ENCODE measurements at regions not wholly inside any gene's neighbourhood (a gene's known extent, or its start where the extent isn't known, plus 50 kb on each side); places are given as distances from the start of the nearest gene placed in this dataset.

DNA sequence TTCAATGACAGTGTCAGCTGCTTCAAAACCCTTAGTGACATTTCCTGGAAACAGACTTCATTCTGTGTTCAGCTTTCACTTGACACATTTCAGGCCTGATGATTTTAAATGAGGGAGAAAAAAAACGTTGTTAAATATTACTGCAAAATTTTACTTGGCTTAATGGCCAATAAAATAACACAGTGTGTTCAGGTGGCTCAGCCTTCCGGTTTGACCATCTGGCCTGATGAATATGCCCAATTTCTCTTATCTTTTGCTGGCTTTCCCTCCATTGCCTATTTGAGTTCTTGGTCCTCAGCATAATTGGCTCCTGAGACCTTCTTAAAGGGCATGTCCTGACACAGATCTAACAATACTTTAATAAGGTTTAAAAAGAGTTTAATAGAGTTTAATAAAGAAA, 462.4 kb downstream of the ADRA2A start:
- CTCF ChIA-PET (ENCODE audit: partially characterized antibody), result no interaction called here
- Histone ChIP-seq H3K36me3 (ENCODE audit: insufficient read depth, low read length) (no peaks in the 10 kb centered on the region), H3K4me3 (ENCODE audit: low read length in 2 of 2) (no peak overlapping the region), H3K27me3 (ENCODE audit: insufficient read depth, low read length) (no peaks in the 10 kb centered on the region), H3K27ac (ENCODE audit: low read depth, low read length) (no peak overlapping the region), H3K4me1 (ENCODE audit: insufficient read depth, low read length) (no peaks in the 10 kb centered on the region), H3K9me3 (ENCODE audit: control insufficient read depth in 1 of 2, low read length in 2 of 2) (no peaks in the 10 kb centered on the region)
- POLR2A ChIA-PET (ENCODE audit: partially characterized antibody), result no interaction called here
- Mint-ChIP-seq H3K27me3 (peaks cover 3 to 8% of the 10 kb centered on the region in 2 donors), H3K27ac (no peak overlapping the region), H3K9me3 (no peaks in the 10 kb centered on the region), H3K36me3 (no peaks in the 10 kb centered on the region), H3K4me1 (no peaks in the 10 kb centered on the region), H3K4me3 (no peak overlapping the region)
- intact Hi-C loops (cut with micrococcal nuclease), result no loop called here
- no peak for DNase-seq

DNA sequence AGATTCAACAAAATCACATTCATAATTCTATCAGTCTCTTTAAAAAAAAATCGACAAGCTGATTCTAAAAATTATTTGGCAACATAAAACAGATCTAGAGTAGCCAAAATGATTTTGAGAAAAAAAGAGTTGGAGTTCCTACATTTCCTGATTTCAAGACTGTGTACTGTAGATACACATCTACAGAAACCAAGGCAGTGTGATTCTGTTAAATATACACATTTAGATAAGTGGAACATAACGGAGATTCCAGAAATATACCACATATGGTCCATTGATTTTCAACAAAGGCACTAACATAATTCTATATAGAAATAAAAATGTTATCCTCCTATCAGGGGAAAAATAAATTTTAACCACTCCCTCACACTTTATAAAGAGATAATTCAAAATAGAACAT, 467.0 kb downstream of the ADRA2A start:
- CTCF ChIA-PET (ENCODE audit: partially characterized antibody), result no interaction called here
- Histone ChIP-seq H3K36me3 (ENCODE audit: insufficient read depth, low read length) (no peaks in the 10 kb centered on the region), H3K27ac (ENCODE audit: low read depth, low read length) (no peak overlapping the region), H3K4me1 (ENCODE audit: insufficient read depth, low read length) (no peaks in the 10 kb centered on the region), H3K9me3 (ENCODE audit: control insufficient read depth in 1 of 2, low read length in 2 of 2) (no peaks in the 10 kb centered on the region), H3K27me3 (ENCODE audit: insufficient read depth, low read length) (no peaks in the 10 kb centered on the region), H3K4me3 (ENCODE audit: low read length in 2 of 2) (no peak overlapping the region)
- Mint-ChIP-seq H3K36me3 (no peaks in the 10 kb centered on the region), H3K27me3 (peaks cover 3% of the 10 kb centered on the region in 2 donors), H3K4me3 (no peak overlapping the region), H3K4me1 (no peaks in the 10 kb centered on the region), H3K27ac (no peak overlapping the region), H3K9me3 (no peaks in the 10 kb centered on the region)
- POLR2A ChIA-PET (ENCODE audit: partially characterized antibody), result no interaction called here
- intact Hi-C loops (cut with micrococcal nuclease), result no loop called here
- no peak for DNase-seq

DNA sequence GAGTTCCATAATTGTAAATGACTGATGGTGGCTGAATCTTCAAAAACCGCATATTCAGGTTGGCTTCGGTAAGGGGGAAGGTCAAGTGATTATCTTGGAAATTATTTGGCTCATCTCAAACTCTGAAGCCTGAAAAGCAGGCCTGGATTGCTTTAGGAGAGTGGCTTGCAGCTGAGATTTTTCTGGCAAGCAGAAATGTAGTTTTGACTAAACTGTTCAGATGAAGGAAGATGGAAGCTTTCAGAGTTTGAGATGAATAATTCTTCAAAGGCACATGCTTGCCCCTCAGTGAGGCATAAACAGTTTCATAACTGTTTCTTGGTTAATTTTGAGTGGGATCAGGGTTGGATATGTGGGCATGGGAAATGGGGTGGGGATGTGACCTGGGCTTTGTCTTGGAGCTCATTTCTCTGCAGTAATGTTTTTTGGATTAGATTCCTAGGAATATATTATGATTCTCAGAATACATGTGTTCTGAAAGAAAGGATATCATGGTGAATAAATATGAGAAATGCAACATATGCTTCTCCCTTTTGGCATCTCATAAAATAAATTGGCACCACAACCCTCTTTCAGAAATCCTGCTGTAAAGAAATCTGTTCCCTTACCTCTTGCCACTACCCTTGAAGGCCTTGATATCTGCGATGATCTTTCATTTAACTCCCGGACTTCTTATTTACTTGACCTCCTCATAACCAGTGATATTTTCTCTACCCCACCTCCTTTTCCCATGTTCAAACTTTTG, 469.2 kb downstream of the ADRA2A start:
- POLR2A ChIA-PET (ENCODE audit: partially characterized antibody), result no interaction called here
- no peaks in the 10 kb centered on the region for H3K27me3 Mint-ChIP-seq
- no peaks in the 10 kb centered on the region for H3K36me3 Mint-ChIP-seq
- Histone ChIP-seq H3K27me3 (ENCODE audit: insufficient read depth, low read length) (no peaks in the 10 kb centered on the region), H3K4me3 (ENCODE audit: low read length in 2 of 2) (no peak overlapping the region), H3K27ac (ENCODE audit: low read depth, low read length) (no peak overlapping the region), H3K36me3 (ENCODE audit: insufficient read depth, low read length) (no peaks in the 10 kb centered on the region), H3K9me3 (ENCODE audit: control insufficient read depth in 1 of 2, low read length in 2 of 2) (no peaks in the 10 kb centered on the region), H3K4me1 (ENCODE audit: insufficient read depth, low read length) (no peaks in the 10 kb centered on the region)
- peaks cover 0 to under 1% (median 0%) of the 10 kb centered on the region in 4 donors for H3K4me1 Mint-ChIP-seq
- CTCF ChIA-PET (ENCODE audit: partially characterized antibody), result no interaction called here
- no peak for DNase-seq
- no peak overlapping the region for H3K27ac Mint-ChIP-seq
- intact Hi-C loops (cut with micrococcal nuclease), result no loop called here
- no peaks in the 10 kb centered on the region for H3K9me3 Mint-ChIP-seq
- H3K4me3 Mint-ChIP-seq, result no peak overlapping the region

DNA sequence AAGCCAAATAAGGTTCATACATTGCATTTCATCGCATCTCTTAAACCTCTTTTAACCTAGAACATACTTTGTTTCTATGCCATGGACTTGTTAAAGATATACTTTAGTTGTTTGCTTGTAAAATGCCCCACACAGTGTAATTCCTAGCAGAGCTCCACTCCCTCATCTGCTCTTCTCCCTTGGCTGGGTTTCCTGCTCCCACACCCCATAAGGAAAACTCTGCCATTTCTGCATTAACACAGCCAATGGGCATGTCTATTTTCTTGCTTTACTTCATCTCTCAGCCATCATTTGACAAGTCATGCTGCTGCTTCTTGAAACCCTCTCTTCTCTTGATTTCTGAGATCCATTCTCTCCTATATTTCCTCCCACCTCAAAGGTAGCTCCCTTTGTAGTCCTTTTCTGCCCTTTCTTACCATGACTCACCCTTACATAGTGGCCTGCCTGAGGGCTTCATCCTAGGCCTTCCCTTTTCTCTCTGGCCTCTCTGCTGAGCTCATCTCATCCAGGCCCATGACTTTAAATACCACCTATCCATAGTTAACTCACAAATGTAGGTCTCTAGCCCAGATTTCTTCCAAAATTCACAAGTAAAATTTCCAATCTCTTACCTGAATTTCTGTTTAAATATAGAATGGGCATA, 471.4 kb downstream of the ADRA2A start:
- Mint-ChIP-seq H3K27me3 (no peaks in the 10 kb centered on the region), H3K4me3 (no peak overlapping the region), H3K27ac (no peak overlapping the region), H3K4me1 (peaks cover 0 to 3% (median 0%) of the 10 kb centered on the region in 4 donors), H3K36me3 (no peaks in the 10 kb centered on the region), H3K9me3 (no peaks in the 10 kb centered on the region)
- Histone ChIP-seq H3K4me3 (ENCODE audit: low read length in 2 of 2) (no peak overlapping the region), H3K27me3 (ENCODE audit: insufficient read depth, low read length) (no peaks in the 10 kb centered on the region), H3K4me1 (ENCODE audit: insufficient read depth, low read length) (no peaks in the 10 kb centered on the region), H3K9me3 (ENCODE audit: control insufficient read depth in 1 of 2, low read length in 2 of 2) (no peaks in the 10 kb centered on the region), H3K36me3 (ENCODE audit: insufficient read depth, low read length) (no peaks in the 10 kb centered on the region), H3K27ac (ENCODE audit: low read depth, low read length) (no peak overlapping the region)
- ChIA-PET CTCF (ENCODE audit: partially characterized antibody) (no interaction called here), POLR2A (ENCODE audit: partially characterized antibody) (no interaction called here)
- DNase-seq, result no peak
- intact Hi-C loops (cut with micrococcal nuclease), result no loop called here

DNA sequence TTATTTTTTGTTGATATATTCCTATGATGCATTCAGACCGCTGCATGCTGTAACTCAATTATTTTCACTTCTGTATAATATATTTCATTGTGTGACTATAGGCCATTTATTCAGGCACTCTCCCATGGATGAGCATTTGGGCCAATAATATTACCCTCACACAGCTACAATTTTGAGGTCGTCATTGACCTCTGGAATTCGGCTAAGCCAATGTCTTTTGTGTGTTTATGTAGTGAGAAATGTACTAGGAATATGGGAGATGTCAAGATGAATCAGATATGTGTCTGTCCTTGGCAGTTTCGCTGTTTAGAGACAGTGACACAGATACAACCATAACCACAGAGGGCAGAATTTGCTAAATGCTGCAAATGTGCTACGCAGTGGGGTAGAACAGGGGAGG, 474.2 kb downstream of the ADRA2A start:
- ChIA-PET CTCF (ENCODE audit: partially characterized antibody) (no interaction called here), POLR2A (ENCODE audit: partially characterized antibody) (no interaction called here)
- no peaks in the 10 kb centered on the region for H3K27me3 Mint-ChIP-seq
- H3K36me3 Mint-ChIP-seq, result no peaks in the 10 kb centered on the region
- H3K4me3 ChIP-seq (ENCODE audit: low read length in 2 of 2), result no peak overlapping the region
- intact Hi-C loops (cut with micrococcal nuclease), result no loop called here
- no peaks in the 10 kb centered on the region for H3K9me3 ChIP-seq (ENCODE audit: control insufficient read depth in 1 of 2, low read length in 2 of 2)
- peaks cover 0 to 3% (median 0%) of the 10 kb centered on the region in 4 donors for H3K4me1 Mint-ChIP-seq
- no peaks in the 10 kb centered on the region for H3K4me1 ChIP-seq (ENCODE audit: insufficient read depth, low read length)
- H3K27ac Mint-ChIP-seq, result peak overlapping the region in 1 of 7 donors; percentile 0
- no peaks in the 10 kb centered on the region for H3K36me3 ChIP-seq (ENCODE audit: insufficient read depth, low read length)
- H3K9me3 Mint-ChIP-seq, result peaks cover 0 to 2% (median 0%) of the 10 kb centered on the region in 8 donors
- no peak for DNase-seq
- H3K4me3 Mint-ChIP-seq, result no peak overlapping the region
- H3K27ac ChIP-seq (ENCODE audit: low read depth, low read length), result no peak overlapping the region
- no peaks in the 10 kb centered on the region for H3K27me3 ChIP-seq (ENCODE audit: insufficient read depth, low read length)

DNA sequence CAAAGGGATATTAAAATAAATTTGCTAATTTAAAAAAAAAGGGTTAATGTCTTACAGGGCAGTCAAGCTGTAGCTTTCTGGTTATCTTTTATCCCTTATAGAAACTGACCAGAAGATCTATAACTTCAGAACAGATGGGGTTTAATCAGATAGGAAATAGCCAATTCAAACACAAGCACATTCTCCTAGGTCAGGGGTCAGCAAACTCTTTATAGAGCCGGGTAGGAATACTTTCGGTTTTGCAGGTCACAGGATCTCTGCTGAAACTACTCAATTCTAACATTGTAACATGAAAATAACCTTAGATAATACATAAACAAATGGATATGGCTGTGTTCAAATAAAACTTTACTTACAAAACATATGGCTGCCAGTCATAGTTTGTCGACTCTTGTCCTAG, 479.8 kb downstream of the ADRA2A start:
- intact Hi-C loops (cut with micrococcal nuclease), result no loop called here
- Histone ChIP-seq H3K27me3 (ENCODE audit: insufficient read depth, low read length) (no peaks in the 10 kb centered on the region), H3K27ac (ENCODE audit: low read depth, low read length) (no peak overlapping the region), H3K36me3 (ENCODE audit: insufficient read depth, low read length) (no peaks in the 10 kb centered on the region), H3K4me1 (ENCODE audit: insufficient read depth, low read length) (no peaks in the 10 kb centered on the region), H3K9me3 (ENCODE audit: control insufficient read depth in 1 of 2, low read length in 2 of 2) (no peaks in the 10 kb centered on the region), H3K4me3 (ENCODE audit: low read length in 2 of 2) (no peak overlapping the region)
- POLR2A ChIA-PET (ENCODE audit: partially characterized antibody), result no interaction called here
- no peak overlapping the region for H3K27ac Mint-ChIP-seq
- no peak for DNase-seq
- no peak overlapping the region for H3K4me3 Mint-ChIP-seq
- CTCF ChIA-PET (ENCODE audit: partially characterized antibody), result no interaction called here
- H3K36me3 Mint-ChIP-seq, result no peaks in the 10 kb centered on the region
- peaks cover 0 to 2% (median 0%) of the 10 kb centered on the region in 8 donors for H3K9me3 Mint-ChIP-seq
- H3K4me1 Mint-ChIP-seq, result no peaks in the 10 kb centered on the region
- H3K27me3 Mint-ChIP-seq, result peaks cover 0 to 3% of the 10 kb centered on the region in 2 donors

DNA sequence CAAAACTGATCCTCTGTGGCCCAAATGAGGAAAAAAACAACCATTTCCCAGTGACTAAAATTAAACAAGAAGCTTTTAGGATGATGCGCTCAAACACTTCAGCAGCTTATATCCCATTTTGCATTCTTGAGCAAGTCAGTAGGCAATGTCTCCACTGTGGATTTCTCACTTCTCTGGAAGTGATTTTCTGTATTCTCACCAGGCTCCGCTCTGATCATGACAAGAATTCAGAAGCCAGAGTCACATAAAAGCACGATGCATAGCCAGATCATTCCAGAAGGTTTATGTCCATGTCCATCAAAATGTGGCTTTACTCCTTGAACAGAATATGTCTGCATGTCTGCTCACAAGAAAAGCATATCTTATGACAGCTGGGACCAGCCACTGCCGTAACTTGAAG, 481.4 kb downstream of the ADRA2A start:
- H3K4me3 ChIP-seq (ENCODE audit: low read length in 2 of 2), result no peak overlapping the region
- no peaks in the 10 kb centered on the region for H3K27me3 ChIP-seq (ENCODE audit: insufficient read depth, low read length)
- DNase-seq, result no peak
- Mint-ChIP-seq H3K27me3 (peaks cover 2 to 7% of the 10 kb centered on the region in 2 donors), H3K9me3 (peaks cover 0 to 2% (median 0%) of the 10 kb centered on the region in 8 donors), H3K36me3 (no peaks in the 10 kb centered on the region), H3K4me3 (no peak overlapping the region), H3K4me1 (no peaks in the 10 kb centered on the region), H3K27ac (no peak overlapping the region)
- no peaks in the 10 kb centered on the region for H3K4me1 ChIP-seq (ENCODE audit: insufficient read depth, low read length)
- no peaks in the 10 kb centered on the region for H3K36me3 ChIP-seq (ENCODE audit: insufficient read depth, low read length)
- intact Hi-C loops (cut with micrococcal nuclease), result no loop called here
- no peak overlapping the region for H3K27ac ChIP-seq (ENCODE audit: low read depth, low read length)
- H3K9me3 ChIP-seq (ENCODE audit: control insufficient read depth in 1 of 2, low read length in 2 of 2), result no peaks in the 10 kb centered on the region
- POLR2A ChIA-PET (ENCODE audit: partially characterized antibody), result no interaction called here
- CTCF ChIA-PET (ENCODE audit: partially characterized antibody), result no interaction called here
